Stimulated activated naive B cell treated with anti-CD40 and anti-IgM and Interleukin-4, amounts not matched to agents 10 μg/mL and 1 μg/mL and 100 μg/mL, for 72 hours (primary cell): ENCODE measurements at regions not wholly inside any gene's neighbourhood (a gene's known extent, or its start where the extent isn't known, plus 50 kb on each side); places are given as distances from the start of the nearest gene placed in this dataset.
"Not testable (repeated sequence)": the region's sequence is repeated elsewhere in the genome, so short reads cannot be mapped to it uniquely, and the experiment has no call there.

ENCODE experiments used
- ATAC-seq, 2 donors: fragments of 150-1000 bp; cut with Tn5 transposase; replicated peaks; 2 replicates each; pipeline ENCODE4 v1.10.0; 2021; ENCODE audit warnings: moderate library complexity in 1 of 2
- DNase-seq: peaks from one replicate; pipeline ENCODE4 v3.0.0; 2021
- H3K27ac Mint-ChIP-seq: one replicate; pipeline ENCODE4 v1.8.0; 2022; ENCODE audit warnings: mild to moderate bottlenecking, mixed read lengths
- H3K27me3 Mint-ChIP-seq, 2 donors: one replicate each; pipeline ENCODE4 v1.8.0; 2022; ENCODE audit warnings: mixed read lengths in 2 of 2
- H3K36me3 Mint-ChIP-seq, 2 donors: one replicate each; pipeline ENCODE4 v1.8.0; 2022; ENCODE audit warnings: mixed read lengths in 2 of 2, mild to moderate bottlenecking in 1 of 2
- H3K4me1 Mint-ChIP-seq, 2 donors: one replicate each; pipeline ENCODE4 v1.8.0; 2022; ENCODE audit warnings: mixed read lengths in 2 of 2, mild to moderate bottlenecking in 1 of 2
- H3K4me3 Mint-ChIP-seq, 2 donors: one replicate each; pipeline ENCODE4 v1.8.0; 2022; ENCODE audit warnings: mild to moderate bottlenecking in 2 of 2, mixed read lengths in 2 of 2, moderate library complexity in 1 of 2
- H3K9me3 Mint-ChIP-seq, 2 donors: one replicate each; pipeline ENCODE4 v1.8.0; 2022; ENCODE audit warnings: mixed read lengths in 2 of 2, mild to moderate bottlenecking in 1 of 2

DNA sequence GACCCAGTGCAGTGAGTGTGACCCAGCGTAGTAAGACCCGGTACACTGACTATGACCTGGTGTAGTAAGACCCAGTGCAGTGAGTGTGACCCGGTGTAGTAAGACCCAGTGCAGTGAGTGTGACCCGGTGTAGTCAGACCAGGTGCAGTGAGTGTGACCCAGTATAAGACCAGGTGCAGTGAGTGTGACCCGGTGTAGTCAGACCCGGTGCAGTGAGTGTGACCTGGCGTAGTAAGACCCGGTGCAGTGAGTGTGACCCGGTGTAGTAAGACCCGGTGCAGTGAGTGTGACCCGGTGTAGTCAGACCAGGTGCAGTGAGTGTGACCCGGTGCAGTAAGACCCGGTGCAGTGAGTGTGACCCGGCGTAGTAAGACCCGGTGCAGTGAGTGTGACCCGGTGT is 134.2 kb upstream of the SFSWAP start:
- H3K27me3 Mint-ChIP-seq: peaks cover 24 to 28% of the 10 kb centered on the region in 2 donors
- not testable (repeated sequence) for H3K4me3 Mint-ChIP-seq, ATAC-seq, H3K27ac Mint-ChIP-seq, H3K36me3 Mint-ChIP-seq, H3K9me3 Mint-ChIP-seq, H3K4me1 Mint-ChIP-seq, DNase-seq

DNA sequence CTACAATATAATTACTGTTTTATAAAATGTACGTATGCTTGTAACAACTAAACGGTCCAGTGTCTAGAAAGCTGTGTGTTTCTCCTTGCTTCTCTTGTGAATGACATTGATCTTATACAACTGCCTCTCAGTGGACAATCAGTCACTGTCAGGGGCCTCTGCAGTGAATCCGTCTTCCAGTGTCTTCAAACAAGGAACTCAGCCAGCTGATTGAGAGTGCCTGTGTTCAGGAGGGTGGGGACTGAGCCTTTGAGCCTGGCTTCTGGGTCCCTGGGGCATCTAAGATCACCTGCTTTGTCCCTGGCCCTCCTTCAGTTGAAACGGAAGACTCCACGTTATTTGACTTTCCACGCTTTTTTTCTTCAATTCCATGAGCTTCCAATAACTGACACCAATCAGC is 133.1 kb upstream of the SFSWAP start:
- H3K36me3 Mint-ChIP-seq: no peaks in the 10 kb centered on the region
- ATAC-seq: no peak

DNA sequence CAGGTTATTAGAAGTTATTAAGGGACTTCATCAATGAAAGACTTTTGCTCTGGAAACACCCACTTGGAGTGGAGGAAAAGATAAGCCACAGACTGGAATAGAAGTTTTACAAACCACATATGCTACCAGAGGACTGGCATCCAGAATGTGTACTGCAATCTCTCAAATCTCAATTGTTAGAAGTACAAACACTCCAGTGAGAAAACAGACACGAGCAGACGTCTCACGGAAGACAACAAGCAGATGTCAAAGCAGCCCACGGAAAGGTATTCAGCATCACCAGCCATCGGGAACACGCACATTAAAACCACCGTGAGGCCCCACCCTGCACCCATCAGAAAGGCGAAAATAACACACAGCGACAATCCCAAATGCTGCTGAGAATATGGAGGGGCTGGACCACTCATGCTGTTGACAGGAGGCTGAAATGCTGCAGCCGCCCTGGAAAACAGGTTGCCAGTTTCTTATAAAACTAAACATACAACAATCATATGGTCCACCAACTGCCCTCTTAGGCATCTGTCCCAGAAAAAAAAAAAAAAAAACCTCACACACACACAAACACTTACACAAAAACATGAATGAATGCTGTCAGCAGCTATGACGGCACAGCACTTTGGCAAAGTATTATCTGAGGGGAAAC is 131.9 kb upstream of the SFSWAP start:
- Mint-ChIP-seq H3K4me1 (no peaks in the 10 kb centered on the region), H3K9me3 (peaks cover 0 to 6% of the 10 kb centered on the region in 2 donors), H3K27me3 (peaks cover 27 to 29% of the 10 kb centered on the region in 2 donors), H3K36me3 (no peaks in the 10 kb centered on the region), H3K4me3 (no peak overlapping the region), H3K27ac (no peak overlapping the region)
- ATAC-seq (no peak), DNase-seq (no peak)

More for the DNA sequence above, 133.1 kb upstream of the SFSWAP start:
- Mint-ChIP-seq H3K27ac (no peak overlapping the region), H3K4me3 (no peak overlapping the region), H3K4me1 (no peaks in the 10 kb centered on the region), H3K9me3 (peaks cover 0 to 6% of the 10 kb centered on the region in 2 donors), H3K27me3 (peaks cover 23 to 29% of the 10 kb centered on the region in 2 donors)
- no peak for DNase-seq

DNA sequence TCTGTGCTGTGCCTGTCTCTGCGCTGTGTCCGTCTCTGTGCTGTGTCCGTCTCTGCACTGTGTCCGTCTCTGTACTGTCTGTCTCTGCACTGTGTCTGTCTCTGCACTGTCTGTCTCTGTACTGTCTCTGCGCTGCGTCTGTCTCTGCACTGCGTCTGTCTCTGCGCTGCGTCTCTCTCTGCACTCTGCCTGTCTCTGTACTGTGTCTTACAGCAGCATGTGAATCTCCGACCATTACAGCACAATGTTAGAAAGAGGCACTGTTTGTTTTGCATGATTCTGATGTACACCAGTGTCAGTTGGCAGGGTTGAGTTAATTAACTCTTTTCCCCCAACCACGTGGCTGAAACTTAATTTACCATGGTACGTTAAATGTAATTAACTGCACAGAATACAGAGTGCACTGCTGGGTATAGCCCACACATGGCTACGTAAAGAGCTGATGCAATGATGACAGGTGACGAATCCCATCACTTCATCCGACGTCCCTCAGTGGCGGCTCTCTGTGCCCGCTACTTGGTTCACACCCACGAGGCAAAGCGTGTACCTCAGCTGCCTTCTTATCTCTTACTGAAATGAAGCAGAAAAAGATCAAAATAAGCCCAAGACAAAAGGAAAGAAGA is 127.7 kb upstream of the SFSWAP start:
- H3K4me1 Mint-ChIP-seq: no peaks in the 10 kb centered on the region
- H3K9me3 Mint-ChIP-seq: peaks cover 0 to 3% of the 10 kb centered on the region in 2 donors
- H3K27me3 Mint-ChIP-seq: peaks cover 28 to 33% of the 10 kb centered on the region in 2 donors
- ATAC-seq (no peak), DNase-seq (no peak)
- H3K4me3 Mint-ChIP-seq: no peak overlapping the region
- H3K36me3 Mint-ChIP-seq: no peaks in the 10 kb centered on the region
- H3K27ac Mint-ChIP-seq: no peak overlapping the region

DNA sequence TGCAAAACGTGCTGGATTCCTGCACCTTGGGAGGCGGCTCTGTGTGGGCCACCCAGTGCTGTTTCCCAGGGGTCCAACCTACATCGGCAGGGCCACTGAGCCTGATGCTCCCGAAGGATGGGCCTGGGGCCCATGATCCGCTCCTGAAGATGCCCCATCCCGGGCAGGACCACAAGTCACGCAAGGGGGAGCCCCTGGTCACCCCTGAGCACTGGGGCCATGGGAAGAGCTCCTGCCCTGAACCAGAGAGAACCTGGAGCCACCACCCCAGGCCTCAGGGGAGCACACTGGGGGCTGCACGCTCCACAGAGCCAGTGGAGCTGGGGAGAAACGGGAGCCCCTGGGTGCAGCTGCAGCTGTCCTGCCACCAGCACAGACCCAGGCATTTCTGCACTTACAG is 124.6 kb upstream of the SFSWAP start:
- ATAC-seq: no peak

DNA sequence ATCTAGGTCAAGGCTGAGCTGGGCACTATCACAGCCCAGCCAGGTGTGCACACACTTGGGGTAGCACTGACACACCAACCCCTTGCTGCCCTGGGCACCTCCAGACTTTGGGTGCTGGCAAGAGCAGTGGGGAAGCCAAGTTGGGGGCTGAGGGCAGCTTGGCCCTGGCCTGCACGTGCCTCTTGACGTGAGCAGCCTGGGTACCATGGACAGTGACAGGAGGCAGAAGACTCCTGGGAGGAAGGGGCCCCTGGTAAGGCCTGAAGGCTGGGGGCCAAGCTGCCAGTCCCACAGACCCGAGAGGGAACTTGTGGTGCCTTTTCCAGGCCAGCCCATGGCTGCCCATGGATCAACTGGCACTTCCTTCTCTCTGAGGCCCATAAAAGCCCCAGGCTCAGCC is 124.1 kb upstream of the SFSWAP start:
- no peaks in the 10 kb centered on the region for H3K36me3 Mint-ChIP-seq
- DNase-seq (no peak), ATAC-seq (no peak)

More for the DNA sequence above, 124.6 kb upstream of the SFSWAP start:
- Mint-ChIP-seq H3K4me3 (no peak overlapping the region), H3K9me3 (peaks cover 0 to 3% of the 10 kb centered on the region in 2 donors), H3K36me3 (no peaks in the 10 kb centered on the region), H3K4me1 (no peaks in the 10 kb centered on the region), H3K27me3 (peaks cover 14 to 24% of the 10 kb centered on the region in 2 donors), H3K27ac (no peak overlapping the region)
- no peak for DNase-seq

DNA sequence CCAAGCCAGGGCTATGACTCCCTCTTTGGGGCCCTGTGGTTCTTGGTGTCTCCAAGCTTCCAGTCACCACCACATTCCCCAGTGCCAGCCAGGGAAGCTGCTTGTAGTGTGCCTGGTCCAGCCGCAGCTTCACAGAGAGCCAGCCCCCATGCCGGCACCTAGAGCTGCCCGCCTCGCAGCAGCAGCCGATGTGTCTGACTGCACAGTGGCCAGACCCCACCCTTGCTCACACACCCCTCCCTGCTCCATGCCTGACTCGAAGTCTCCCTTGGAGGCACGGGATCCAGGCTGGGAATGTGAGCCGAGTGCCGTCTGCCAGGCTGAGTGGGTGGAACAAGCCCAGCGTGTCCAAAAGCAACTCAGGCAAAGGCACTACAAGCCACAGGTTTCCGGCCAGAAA is 123.3 kb upstream of the SFSWAP start:
- H3K9me3 Mint-ChIP-seq: peaks cover 0 to 3% of the 10 kb centered on the region in 2 donors
- no peak overlapping the region for H3K27ac Mint-ChIP-seq
- peaks cover 14 to 18% of the 10 kb centered on the region in 2 donors for H3K27me3 Mint-ChIP-seq
- no peak overlapping the region for H3K4me3 Mint-ChIP-seq
- no peaks in the 10 kb centered on the region for H3K36me3 Mint-ChIP-seq
- peaks cover 3 to 5% of the 10 kb centered on the region in 2 donors for H3K4me1 Mint-ChIP-seq
- ATAC-seq (no peak), DNase-seq (no peak)

More for the DNA sequence above, 124.1 kb upstream of the SFSWAP start:
- Mint-ChIP-seq H3K9me3 (peaks cover 0 to 3% of the 10 kb centered on the region in 2 donors), H3K4me3 (no peak overlapping the region), H3K27ac (no peak overlapping the region), H3K4me1 (no peaks in the 10 kb centered on the region), H3K27me3 (peaks cover 14 to 19% of the 10 kb centered on the region in 2 donors)

DNA sequence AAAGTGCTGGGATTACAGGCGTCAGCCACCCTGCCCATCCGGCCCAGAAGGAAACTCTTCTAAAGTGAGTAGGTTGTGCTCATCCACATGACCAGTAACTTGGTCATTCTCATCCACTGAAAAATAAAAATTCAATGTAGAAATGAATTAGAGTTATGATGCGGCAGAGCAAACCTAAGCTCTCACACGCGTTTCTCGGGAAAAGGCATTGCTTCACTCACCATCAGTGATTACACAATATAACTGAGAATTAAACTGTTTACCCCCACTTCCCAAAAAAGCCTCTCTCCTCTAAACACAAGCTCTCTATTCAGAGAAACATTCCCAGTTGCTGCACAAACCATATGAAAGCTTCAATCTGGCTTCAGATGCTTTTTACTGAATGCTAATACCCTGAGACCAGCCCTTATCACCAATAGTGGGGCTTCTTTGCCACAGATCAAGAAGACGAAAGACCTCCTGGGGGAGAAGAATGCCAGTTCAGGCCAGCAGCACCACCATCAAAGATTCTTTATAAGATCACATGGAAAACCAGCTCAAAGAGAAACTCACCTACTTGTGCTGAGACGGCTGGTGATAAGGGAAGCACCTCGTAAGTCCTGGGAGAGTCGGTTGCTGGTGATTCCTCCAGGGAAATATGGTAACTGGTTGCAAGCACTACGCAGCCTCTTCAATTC is 121.5 kb upstream of the SFSWAP start:
- Mint-ChIP-seq H3K36me3 (no peaks in the 10 kb centered on the region), H3K27me3 (peaks cover 6 to 18% of the 10 kb centered on the region in 2 donors), H3K27ac (no peak overlapping the region), H3K4me3 (no peak overlapping the region), H3K4me1 (peaks cover 13 to 15% of the 10 kb centered on the region in 2 donors), H3K9me3 (peaks cover 0 to 4% of the 10 kb centered on the region in 2 donors)
- DNase-seq: no peak
- ATAC-seq: no peak

DNA sequence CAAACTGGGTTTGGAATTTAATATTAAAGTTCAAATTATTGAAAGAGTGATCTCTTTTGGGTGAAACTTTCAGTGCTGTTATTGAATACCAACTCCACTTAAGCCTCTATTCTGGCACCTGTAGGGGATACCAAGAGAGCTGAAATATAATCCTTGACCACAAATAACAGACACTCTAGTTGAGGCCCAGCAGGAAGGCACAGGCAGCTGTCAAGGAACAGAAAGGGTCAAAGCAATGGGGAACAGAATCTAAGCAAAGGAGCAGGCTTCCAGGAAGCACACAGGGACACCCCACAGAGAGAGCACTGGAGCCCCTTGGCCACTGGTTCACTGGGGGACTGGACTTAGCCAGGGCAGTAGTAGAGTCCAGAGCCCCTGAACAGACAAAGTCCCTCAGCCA is 120.9 kb upstream of the SFSWAP start:
- Mint-ChIP-seq H3K4me3 (no peak overlapping the region), H3K9me3 (peaks cover 0 to 4% of the 10 kb centered on the region in 2 donors), H3K27ac (no peak overlapping the region), H3K27me3 (peaks cover 4 to 13% of the 10 kb centered on the region in 2 donors), H3K4me1 (peaks cover 13 to 15% of the 10 kb centered on the region in 2 donors), H3K36me3 (no peaks in the 10 kb centered on the region)
- ATAC-seq (no peak), DNase-seq (no peak)

DNA sequence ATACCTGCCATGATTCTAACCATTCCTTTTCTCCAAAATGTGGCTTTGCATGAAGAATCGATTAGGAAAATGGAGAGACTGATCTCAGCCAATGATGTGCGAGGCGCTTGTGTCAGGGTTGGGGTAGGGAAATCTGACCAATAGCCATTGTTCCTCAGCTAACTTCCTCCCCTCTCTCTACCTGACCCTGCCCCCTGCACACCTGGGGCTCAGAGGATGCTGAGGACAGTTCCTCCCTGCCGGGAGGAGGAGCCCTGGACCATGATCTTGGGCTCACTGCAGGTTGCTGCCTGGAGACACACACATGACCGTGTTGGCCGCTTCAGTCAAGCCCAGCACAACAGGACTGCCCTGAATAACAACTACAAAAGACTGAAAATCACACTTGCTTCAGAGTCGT is 119.8 kb upstream of the SFSWAP start:
- Mint-ChIP-seq H3K4me1 (peaks cover 13 to 15% of the 10 kb centered on the region in 2 donors), H3K27ac (no peak overlapping the region), H3K9me3 (peaks cover 0 to 4% of the 10 kb centered on the region in 2 donors), H3K27me3 (peaks cover 0 to 9% of the 10 kb centered on the region in 2 donors), H3K36me3 (no peaks in the 10 kb centered on the region), H3K4me3 (no peak overlapping the region)
- DNase-seq (no peak), ATAC-seq (no peak)

DNA sequence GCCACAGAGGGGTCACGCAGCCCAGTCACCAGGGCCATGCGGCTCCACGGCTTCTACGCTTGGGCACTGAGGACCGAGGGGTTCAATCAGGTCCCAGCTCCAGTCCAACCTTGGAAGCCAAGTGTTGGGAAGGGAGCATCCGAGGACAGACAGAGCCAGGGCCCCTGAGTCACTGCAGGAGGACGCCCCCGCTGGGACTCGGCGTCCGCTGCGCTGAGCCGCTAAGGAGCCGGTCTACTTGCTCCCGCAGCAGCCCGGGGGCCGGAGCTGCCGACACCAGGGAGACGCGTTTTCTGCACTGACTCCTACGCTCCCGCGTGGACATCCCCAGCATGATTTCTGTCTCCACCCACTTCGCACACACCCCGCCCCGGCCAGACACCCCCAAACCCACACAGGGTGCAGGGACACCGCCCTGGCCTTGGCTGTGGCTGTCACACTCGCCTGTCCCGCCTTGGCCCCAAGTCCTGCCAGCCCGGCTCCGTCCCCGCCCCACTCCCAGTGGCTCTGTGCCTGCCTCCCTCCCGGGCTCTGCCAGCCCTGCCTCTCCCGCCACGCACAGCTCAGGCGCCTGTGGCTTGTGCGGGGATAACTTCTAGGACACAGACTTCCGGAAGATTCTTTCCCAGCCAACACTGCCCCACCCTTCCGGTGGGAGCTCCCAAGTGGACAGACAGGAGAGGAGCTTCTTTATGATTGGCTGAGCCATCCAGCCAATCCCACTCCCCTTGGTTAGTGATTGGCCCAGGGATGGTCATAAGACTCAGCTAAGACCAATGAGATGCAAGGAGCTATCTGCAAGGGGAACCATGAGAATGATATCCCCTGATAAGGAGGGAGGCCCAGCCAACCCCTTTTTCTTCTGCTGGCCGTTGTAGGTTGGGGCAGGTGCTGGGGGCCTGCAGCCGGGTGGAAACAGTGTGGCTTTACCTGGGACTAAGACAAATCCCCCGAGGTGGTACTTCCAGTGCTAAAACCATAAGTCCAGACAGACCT is 118.9 kb upstream of the SFSWAP start:
- no peak overlapping the region for H3K4me3 Mint-ChIP-seq
- H3K9me3 Mint-ChIP-seq: peaks cover 0 to 2% of the 10 kb centered on the region in 2 donors
- H3K36me3 Mint-ChIP-seq: no peaks in the 10 kb centered on the region
- ATAC-seq: no peak
- no peak for DNase-seq
- no peak overlapping the region for H3K27ac Mint-ChIP-seq
- peaks cover 0 to 9% of the 10 kb centered on the region in 2 donors for H3K27me3 Mint-ChIP-seq
- H3K4me1 Mint-ChIP-seq: peaks cover 13 to 15% of the 10 kb centered on the region in 2 donors

DNA sequence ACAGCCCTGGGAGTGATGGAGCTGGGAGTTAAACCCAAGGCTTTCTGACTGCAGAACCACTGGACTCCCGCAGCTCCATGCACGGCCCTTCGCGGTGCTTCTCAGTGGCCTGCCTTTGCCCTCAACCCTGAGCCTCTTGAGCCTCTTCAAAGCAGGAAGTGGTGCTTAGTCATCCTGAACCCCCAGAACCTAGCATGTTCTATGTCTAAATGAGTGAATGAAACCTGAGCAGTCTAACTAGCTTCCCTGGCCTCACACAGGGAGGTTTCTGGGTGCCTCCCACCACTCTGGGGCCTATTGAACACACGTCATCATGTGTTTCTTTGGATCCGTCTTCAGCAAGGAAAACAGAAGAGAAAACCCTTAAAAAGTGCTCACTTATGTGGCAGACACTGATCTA is 117.9 kb upstream of the SFSWAP start:
- peaks cover 13 to 15% of the 10 kb centered on the region in 2 donors for H3K4me1 Mint-ChIP-seq
- peaks cover 0 to 2% of the 10 kb centered on the region in 2 donors for H3K9me3 Mint-ChIP-seq
- peaks cover 0 to 9% of the 10 kb centered on the region in 2 donors for H3K27me3 Mint-ChIP-seq
- peak; percentile 85 to 93 for ATAC-seq
- DNase-seq: no peak
- no peak overlapping the region for H3K27ac Mint-ChIP-seq
- H3K36me3 Mint-ChIP-seq: no peaks in the 10 kb centered on the region
- no peak overlapping the region for H3K4me3 Mint-ChIP-seq

DNA sequence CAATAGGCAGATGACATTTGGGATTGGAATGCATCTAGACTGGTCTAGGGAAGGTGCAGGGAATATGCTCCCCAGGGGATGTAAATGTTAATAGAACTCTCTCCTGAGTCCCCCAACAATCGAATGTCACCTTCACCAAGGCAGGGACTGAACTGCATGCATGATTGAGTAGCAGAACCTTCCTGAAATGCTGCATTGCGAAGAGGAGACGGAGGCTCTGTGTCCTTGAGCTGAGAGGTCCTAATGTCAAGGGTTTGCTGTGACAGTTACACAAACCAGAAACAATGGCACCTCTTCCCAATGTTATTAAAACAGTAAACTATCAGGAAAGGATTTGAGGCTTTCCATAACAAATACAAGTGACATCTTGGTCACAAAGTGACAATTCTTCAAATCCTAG is 117.5 kb upstream of the SFSWAP start:
- H3K4me1 Mint-ChIP-seq: peaks cover 13 to 15% of the 10 kb centered on the region in 2 donors
- H3K27me3 Mint-ChIP-seq: peaks cover 0 to 9% of the 10 kb centered on the region in 2 donors
- ATAC-seq (no peak), DNase-seq (no peak)
- H3K4me3 Mint-ChIP-seq: no peak overlapping the region
- H3K36me3 Mint-ChIP-seq: no peaks in the 10 kb centered on the region
- H3K9me3 Mint-ChIP-seq: peaks cover 0 to 2% of the 10 kb centered on the region in 2 donors
- H3K27ac Mint-ChIP-seq: no peak overlapping the region

DNA sequence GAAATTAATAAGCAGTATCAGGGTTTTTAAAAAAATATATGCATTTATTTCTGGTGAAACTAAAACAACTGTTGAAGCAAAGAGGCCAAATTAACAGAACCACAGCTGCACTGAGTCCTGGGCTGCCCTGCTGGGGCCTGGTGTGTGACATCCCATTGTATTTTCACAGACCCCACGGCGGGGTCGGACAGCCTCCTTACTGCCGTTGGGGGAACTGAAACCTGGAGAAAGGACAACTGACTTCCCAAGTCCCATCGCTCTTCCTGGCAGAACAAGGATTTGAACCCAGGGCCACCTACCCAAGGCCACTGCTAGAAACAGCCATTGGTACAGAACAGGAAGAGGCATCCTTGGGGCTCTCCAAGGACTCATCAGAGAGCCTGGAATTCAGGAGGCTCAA is 114.8 kb upstream of the SFSWAP start:
- Mint-ChIP-seq H3K27me3 (peaks cover 13 to 19% of the 10 kb centered on the region in 2 donors), H3K4me1 (peaks cover 13 to 15% of the 10 kb centered on the region in 2 donors), H3K27ac (no peak overlapping the region), H3K4me3 (no peak overlapping the region), H3K36me3 (no peaks in the 10 kb centered on the region), H3K9me3 (peaks cover 0 to 2% of the 10 kb centered on the region in 2 donors)
- ATAC-seq (no peak), DNase-seq (no peak)
